ENCODE measurements at regions not wholly inside any gene's neighbourhood (a gene's known extent, or its start where the extent isn't known, plus 50 kb on each side); places are given as distances from the start of the nearest gene placed in this dataset.
"Not testable (repeated sequence)": the region's sequence is repeated elsewhere in the genome, so short reads cannot be mapped to it uniquely, and the experiment has no call there.

GRCh38 chr1:187838335-187839293 lies 1009.9 kb downstream of the PLA2G4A start:
- no peak for DNase-seq (ENCODE audit: low read depth in 3 of 3)

GRCh38 chr1:187839873-187840272 lies 1011.1 kb downstream of the PLA2G4A start:
- DNase-seq (ENCODE audit: low read depth in 3 of 3): no peak

DNA sequence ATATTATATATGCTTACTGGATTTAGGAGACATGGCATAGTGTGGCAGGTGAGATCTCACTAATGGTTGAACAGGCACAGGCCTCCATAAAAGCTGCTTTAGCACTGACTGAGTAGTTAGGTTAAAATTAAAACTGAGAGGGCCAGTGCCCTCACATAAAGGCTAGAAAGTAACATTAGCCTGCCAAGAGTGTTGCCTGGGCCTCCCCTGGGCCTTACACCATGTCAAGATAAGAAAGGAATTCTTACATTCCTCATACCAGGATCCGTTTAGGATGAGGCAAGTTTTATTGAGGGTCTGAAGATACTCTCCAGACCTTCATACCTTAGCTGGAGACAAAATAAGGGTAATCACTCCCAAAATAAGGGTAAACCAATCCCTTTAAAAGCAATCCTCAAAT lies 1011.8 kb downstream of the PLA2G4A start:
- DNase-seq (ENCODE audit: low read depth in 3 of 3): no peak

- DNase-seq (ENCODE audit: low read depth in 3 of 3): no peak
These were observed 1013.8 kb downstream of the PLA2G4A start for GRCh38 chr1:187842406-187843165.

- DNase-seq (ENCODE audit: low read depth in 3 of 3): no peak
These were observed 1015.6 kb downstream of the PLA2G4A start for GRCh38 chr1:187844313-187844712.

DNA sequence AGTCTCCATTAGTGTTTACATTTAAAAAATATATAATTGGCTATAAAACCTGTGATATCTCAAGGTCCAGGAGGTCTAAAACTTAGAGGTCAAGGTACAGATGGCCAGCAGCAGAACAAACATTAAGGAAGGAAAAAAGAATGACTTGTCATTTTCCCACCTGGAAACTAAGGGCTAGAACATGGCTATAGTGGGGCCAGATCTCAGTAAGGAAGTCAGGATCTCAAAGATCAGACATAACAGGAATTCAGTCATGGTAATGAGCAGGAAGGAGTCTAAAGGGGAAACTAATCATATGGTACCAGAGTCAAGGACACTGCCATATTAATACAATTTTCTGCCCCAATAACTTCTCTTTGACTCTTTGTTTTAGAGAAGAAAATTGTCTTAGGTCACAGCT lies 1018.8 kb downstream of the PLA2G4A start:
- no peak for DNase-seq (ENCODE audit: low read depth in 3 of 3)

DNA sequence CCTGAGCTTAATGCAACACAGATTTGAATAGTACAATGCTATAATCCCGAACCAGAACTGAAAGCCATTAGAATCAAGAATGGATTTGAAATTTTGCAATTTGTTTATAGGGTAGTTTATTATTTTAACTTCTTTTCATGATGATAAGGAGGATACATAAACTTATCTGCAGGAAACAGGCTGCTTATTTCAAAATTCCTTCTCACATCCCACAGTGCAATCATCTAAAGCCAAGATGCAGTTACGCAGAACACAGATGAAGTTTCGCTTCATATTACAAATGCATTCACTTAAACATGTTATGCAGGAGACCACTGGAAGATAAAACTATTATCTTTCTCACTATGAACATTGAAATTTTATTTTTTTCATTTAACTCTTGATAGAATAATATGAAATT lies 1019.6 kb downstream of the PLA2G4A start:
- DNase-seq (ENCODE audit: low read depth in 3 of 3): no peak

DNA sequence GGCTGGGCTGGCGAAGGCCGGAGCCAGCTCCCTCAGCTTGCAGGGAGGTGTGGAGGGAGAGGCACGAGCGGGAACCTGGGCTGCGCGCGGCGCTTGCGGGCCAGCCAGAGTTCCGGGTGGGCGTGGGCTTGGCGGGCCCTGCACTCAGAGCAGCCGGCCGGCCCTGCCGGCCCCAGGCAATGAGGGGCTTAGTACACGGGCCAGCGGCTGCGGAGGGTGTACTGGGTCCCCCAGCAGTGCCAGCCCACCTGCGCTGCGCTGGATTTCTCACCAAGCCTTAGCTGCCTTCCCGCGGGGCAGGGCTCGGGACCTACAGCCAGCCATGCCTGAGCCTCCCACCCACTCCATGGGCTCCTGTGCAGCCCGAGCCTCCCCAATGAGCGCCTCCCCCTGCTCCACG lies 1021.4 kb downstream of the PLA2G4A start:
- DNase-seq (ENCODE audit: low read depth in 3 of 3): not testable (repeated sequence)

GRCh38 chr1:187853505-187853904 lies 1024.8 kb downstream of the PLA2G4A start:
- no peak for DNase-seq (ENCODE audit: low read depth in 3 of 3)

- no peak for DNase-seq (ENCODE audit: low read depth in 3 of 3)
These were observed 1025.7 kb downstream of the PLA2G4A start for GRCh38 chr1:187854457-187854856.

GRCh38 chr1:187862506-187862905 lies 1033.8 kb downstream of the PLA2G4A start:
- no peak for DNase-seq (ENCODE audit: low read depth in 3 of 3)

- no peak for DNase-seq (ENCODE audit: low read depth in 3 of 3)
These were observed 1041.8 kb downstream of the PLA2G4A start for GRCh38 chr1:187870552-187870951.

DNA sequence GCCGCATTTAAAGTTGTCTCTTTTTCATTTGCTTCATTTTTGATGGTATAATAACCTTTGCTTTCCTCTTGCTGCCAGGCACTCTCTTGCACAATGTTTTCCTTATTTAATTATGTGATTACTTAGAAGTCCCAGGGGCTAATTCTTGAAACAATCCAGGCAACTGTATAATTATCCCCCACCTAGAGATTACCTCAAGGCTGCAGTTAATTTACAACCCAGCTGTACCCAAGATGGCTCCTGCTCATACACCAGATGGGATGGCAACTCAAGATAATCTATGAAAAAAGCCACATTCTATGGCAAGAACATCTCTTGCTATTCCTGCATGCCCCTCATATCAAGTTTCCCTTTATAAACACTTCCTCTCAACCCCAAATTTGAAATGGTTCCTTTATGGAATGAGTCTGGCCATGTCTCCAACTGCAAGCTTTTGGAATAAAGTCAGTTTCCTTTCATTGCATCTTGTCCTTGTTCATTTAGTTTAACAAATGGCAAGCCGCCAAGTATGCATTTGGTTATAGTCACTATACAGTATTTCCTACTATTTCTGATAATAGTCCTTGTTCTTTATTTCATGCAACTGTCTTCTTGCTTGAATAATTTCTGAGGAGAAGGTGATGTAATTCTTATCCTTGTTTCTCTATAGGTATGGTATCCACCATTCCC lies 1042.6 kb downstream of the PLA2G4A start:
- DNase-seq (ENCODE audit: low read depth in 3 of 3): no peak

DNA sequence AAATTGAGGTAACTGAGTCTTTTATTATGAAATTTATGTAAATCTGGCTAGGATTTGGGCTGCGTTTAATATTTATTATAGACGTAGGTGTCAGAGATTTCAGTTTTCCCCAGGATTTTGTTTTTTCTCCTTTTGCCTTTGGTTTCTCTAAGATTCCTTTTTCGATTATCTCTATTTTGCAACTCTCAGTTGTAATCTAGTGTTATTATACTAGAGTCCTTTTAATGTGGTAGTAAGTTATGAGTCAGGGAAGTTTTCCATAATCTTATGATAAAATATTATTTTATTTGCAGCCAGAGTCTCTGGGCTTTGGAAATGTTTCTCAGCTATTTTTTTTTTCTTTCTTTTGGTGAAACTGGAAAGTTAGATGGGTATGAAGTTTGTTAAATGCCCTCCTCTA lies 1043.8 kb downstream of the PLA2G4A start:
- no peak for DNase-seq (ENCODE audit: low read depth in 3 of 3)

GRCh38 chr1:187873126-187873525 lies 1044.4 kb downstream of the PLA2G4A start:
- no peak for DNase-seq (ENCODE audit: low read depth in 3 of 3)

- no peak for DNase-seq (ENCODE audit: low read depth in 3 of 3)
These were observed 1048.0 kb downstream of the PLA2G4A start for GRCh38 chr1:187876775-187877174.

GRCh38 chr1:187877220-187877619 lies 1048.5 kb downstream of the PLA2G4A start:
- no peak for DNase-seq (ENCODE audit: low read depth in 3 of 3)

DNA sequence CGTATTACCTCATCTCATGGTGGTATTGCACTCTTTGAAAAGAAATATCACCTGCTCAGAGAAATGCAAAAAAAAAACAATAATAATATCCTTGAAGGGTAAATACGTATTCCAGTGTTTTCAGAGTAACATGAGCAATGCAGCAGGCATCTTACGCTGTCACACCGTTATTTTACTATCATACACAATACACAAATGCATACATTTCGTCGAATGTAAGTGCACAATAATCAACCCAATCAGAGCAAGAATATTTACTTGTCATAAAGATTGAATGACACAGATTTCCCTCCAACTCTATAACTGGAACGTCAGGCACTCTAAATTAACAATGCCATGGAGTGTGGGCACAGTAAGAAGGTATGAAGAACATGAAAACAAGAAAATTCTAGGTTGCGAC lies 1050.1 kb downstream of the PLA2G4A start:
- DNase-seq (ENCODE audit: low read depth in 3 of 3): no peak

GRCh38 chr1:187883356-187883755 lies 1054.6 kb downstream of the PLA2G4A start:
- DNase-seq (ENCODE audit: low read depth in 3 of 3): no peak

DNA sequence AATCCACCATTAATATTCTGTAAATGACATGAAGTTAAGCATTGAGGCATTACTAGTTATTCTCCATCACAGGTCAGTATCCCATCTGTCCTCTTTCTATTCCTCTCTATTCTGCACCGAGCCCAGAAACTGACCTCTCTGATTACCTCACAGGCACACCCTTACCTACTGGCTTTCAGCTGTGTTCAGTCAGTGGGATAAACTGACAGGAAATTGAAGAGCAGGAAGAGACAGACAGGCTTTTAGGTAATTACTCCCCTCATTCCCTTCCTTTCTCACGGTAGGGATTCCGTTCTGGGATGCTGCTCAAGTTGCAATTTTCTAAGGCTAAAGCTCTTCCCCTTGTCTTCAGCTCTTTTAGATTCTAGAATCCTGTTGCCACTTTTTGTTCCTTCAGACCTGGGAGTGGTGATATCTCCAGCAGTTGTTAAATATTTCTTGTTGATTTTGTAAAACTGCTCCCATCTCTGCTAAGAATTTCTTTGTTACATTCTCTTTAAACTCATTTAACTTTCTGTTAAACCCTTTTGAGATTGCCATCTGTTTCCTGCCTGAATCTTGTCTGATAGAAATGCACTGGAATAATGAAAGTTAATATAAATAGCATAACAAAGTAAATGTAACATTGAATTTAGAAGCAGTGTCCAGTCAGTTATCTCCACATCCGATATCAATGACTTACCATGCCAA lies 1063.4 kb downstream of the PLA2G4A start:
- no peak for DNase-seq (ENCODE audit: low read depth in 3 of 3)

- DNase-seq (ENCODE audit: low read depth in 3 of 3): no peak
These were observed 1063.9 kb downstream of the PLA2G4A start for GRCh38 chr1:187892683-187893039.

DNA sequence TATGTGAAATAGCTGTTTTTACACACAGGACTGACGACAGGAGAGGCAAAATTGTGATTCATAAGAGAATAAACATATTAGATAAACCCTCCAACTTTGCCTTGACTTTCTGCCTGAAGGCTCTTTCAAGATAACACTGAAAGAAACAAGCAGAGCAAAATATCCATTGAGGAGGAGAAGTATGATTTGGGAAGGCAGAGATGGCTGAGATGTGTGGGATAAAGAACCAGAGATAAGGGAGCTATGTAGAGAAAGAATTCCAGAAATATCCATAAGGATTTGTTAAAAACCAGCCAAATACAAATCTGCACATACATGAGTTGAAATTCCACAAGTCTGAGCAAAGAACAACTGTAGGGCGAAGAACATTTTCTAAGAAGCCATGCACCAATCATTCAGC lies 1064.7 kb downstream of the PLA2G4A start:
- DNase-seq (ENCODE audit: low read depth in 3 of 3): no peak

Measured in stimulated activated CD4-positive, alpha-beta T cell treated with anti-CD3 and anti-CD28 coated beads, TNF-alpha, amount 100 ng/mL, for 48 hours (primary cell).